KG1 (cell line): ENCODE measurements at regions not wholly inside any gene's neighbourhood (a gene's known extent, or its start where the extent isn't known, plus 50 kb on each side); places are given as distances from the start of the nearest gene placed in this dataset.
"Not testable (repeated sequence)": the region's sequence is repeated elsewhere in the genome, so short reads cannot be mapped to it uniquely, and the experiment has no call there.

ENCODE experiments used
- DNase-seq: peaks from one replicate; lab custom pipeline; 2025; lab: John Stamatoyannopoulos, UW

GRCh38 chr5:153367466-153367865 lies 123.0 kb upstream of the GRIA1 start:
- DNase-seq = no peak

- no peak for DNase-seq
Observed at GRCh38 chr5:153372425-153373129, 117.9 kb upstream of the GRIA1 start.

GRCh38 chr5:153373130-153373498 lies 117.4 kb upstream of the GRIA1 start:
- DNase-seq = no peak

- not testable (repeated sequence) for DNase-seq
Observed at GRCh38 chr5:153381630-153382029, 108.8 kb upstream of the GRIA1 start.

GRCh38 chr5:153390569-153390968 lies 99.9 kb upstream of the GRIA1 start:
- no peak for DNase-seq

GRCh38 chr5:153399595-153399994 lies 90.9 kb upstream of the GRIA1 start:
- DNase-seq = no peak

- DNase-seq = no peak
Observed at GRCh38 chr5:153400931-153401330, 89.5 kb upstream of the GRIA1 start.

- no peak for DNase-seq
Observed at GRCh38 chr5:153402550-153402949, 87.9 kb upstream of the GRIA1 start.

GRCh38 chr5:153403470-153403869 lies 87.0 kb upstream of the GRIA1 start:
- no peak for DNase-seq

GRCh38 chr5:153404747-153405146 lies 85.7 kb upstream of the GRIA1 start:
- DNase-seq = no peak

- DNase-seq = no peak
Observed at GRCh38 chr5:153421676-153422075, 68.8 kb upstream of the GRIA1 start.

GRCh38 chr5:153425914-153426313 lies 64.6 kb upstream of the GRIA1 start:
- no peak for DNase-seq

GRCh38 chr5:153429761-153430380 lies 60.6 kb upstream of the GRIA1 start:
- no peak for DNase-seq

- DNase-seq = no peak
Observed at GRCh38 chr5:153432583-153432982, 57.9 kb upstream of the GRIA1 start.

- DNase-seq = no peak
Observed at GRCh38 chr5:153437251-153437650, 53.2 kb upstream of the GRIA1 start.

GRCh38 chr5:153439130-153439529 lies 51.3 kb upstream of the GRIA1 start:
- no peak for DNase-seq
